B cell (primary cell): ENCODE measurements at regions not wholly inside any gene's neighbourhood (a gene's known extent, or its start where the extent isn't known, plus 50 kb on each side); places are given as distances from the start of the nearest gene placed in this dataset.

Experiments
- ATAC-seq: fragments of 200-7000 bp; cut with Tn5 transposase; one replicate; pipeline ENCODE4 v1.10.0; 2021; ENCODE audit warnings: low read depth, mild to moderate bottlenecking, moderate number of reproducible peaks, moderate library complexity
- CTCF ChIA-PET: fragments of 350-600 bp; sonication (Branson Sonifier 250); formaldehyde crosslinking; loops from one replicate; lab custom pipeline; 2021; ENCODE audit warnings: antibody characterized with exemption, inconsistent platforms; lab: Charles Lee
- POLR2A ChIA-PET: fragments of 350-600 bp; sonication (Branson Sonifier 250); formaldehyde crosslinking; loops from one replicate; lab custom pipeline; 2021; ENCODE audit warnings: antibody characterized with exemption; lab: Charles Lee
- DNase-seq: peaks from one replicate; pipeline ENCODE4 v3.0.0; 2013
- H2AFZ ChIP-seq: 2 replicates; pipeline ENCODE4 v1.6.1; 2012; ENCODE audit warnings: mild to moderate bottlenecking, low read depth, low read length; ENCODE audit not compliant: insufficient read depth, poor library complexity, severe bottlenecking
- H3K27ac ChIP-seq, 2 donors: 1 replicate in 1 of 2; 2 replicates in 1 of 2; pipeline ENCODE4 v1.5.1; 2012 to 2013; ENCODE audit warnings: low read length in 2 of 2, mild to moderate bottlenecking in 2 of 2, moderate library complexity in 1 of 2
- H3K27me3 ChIP-seq, 4 experiments: fragments of 200-600 bp in 1 of 4; sonication (generic) in 1 of 4; replicated peaks in 1 of 4; 1 replicate in 2 of 4; 2 replicates in 2 of 4; pipeline versions ENCODE4 v1.6.1 to v1.7.0; 2013 to 2016; ENCODE audit warnings: low read length in 3 of 4, mild to moderate bottlenecking in 2 of 4, mixed read lengths in 1 of 4, moderate library complexity in 1 of 4; ENCODE audit not compliant: insufficient read depth in 4 of 4, control insufficient read depth in 3 of 4; ENCODE audit errors: control extremely low read depth in 1 of 4
- H3K36me3 ChIP-seq, 2 experiments: replicated peaks in 1 of 2; 1 replicate in 1 of 2; 2 replicates in 1 of 2; pipeline versions ENCODE4 v1.6.1 to v1.7.1; 2013; ENCODE audit warnings: low read length in 1 of 2; ENCODE audit not compliant: insufficient read depth in 2 of 2, control insufficient read depth in 1 of 2; ENCODE audit errors: control extremely low read depth in 1 of 2, extremely low read depth in 1 of 2
- H3K4me1 ChIP-seq, 2 donors: fragments of 200-600 bp in 1 of 2; sonication (generic) in 1 of 2; 1 replicate in 1 of 2; 2 replicates in 1 of 2; pipeline versions ENCODE4 v1.5.1 to v1.6.1; 2013 to 2017; ENCODE audit warnings: low read length in 2 of 2; ENCODE audit not compliant: control insufficient read depth in 2 of 2, insufficient read depth in 2 of 2
- H3K4me2 ChIP-seq: replicated peaks from 2 replicates; pipeline ENCODE3; 2012; ENCODE audit warnings: mild to moderate bottlenecking, low read depth, low read length; ENCODE audit not compliant: poor library complexity, severe bottlenecking
- H3K4me3 ChIP-seq, 5 experiments: fragments of 200-600 bp in 1 of 5; sonication (generic) in 1 of 5; 1 replicate in 3 of 5; 2 replicates in 2 of 5; pipeline versions ENCODE4 v1.5.1 to v1.7.0; 2011 to 2016; ENCODE audit warnings: low read length in 4 of 5, mild to moderate bottlenecking in 4 of 5, low read depth in 2 of 5, control low read depth in 1 of 5, moderate library complexity in 1 of 5; ENCODE audit not compliant: insufficient read depth in 1 of 5; ENCODE audit errors: control extremely low read depth in 1 of 5, extremely low read depth in 1 of 5
- H3K79me2 ChIP-seq: fragments of 200-600 bp; sonication (generic); one replicate; pipeline ENCODE4 v1.6.0; 2016; ENCODE audit warnings: low read length; ENCODE audit not compliant: control insufficient read depth, insufficient read depth
- H3K9ac ChIP-seq: fragments of 200-600 bp; sonication (generic); 2 replicates; pipeline ENCODE4 v1.6.1; 2017; ENCODE audit warnings: mild to moderate bottlenecking, low read length, moderate library complexity
- H3K9me3 ChIP-seq, 3 donors: one replicate each; pipeline versions ENCODE4 v1.6.1 to v1.7.1; 2013; ENCODE audit warnings: low read length in 2 of 3; ENCODE audit not compliant: control insufficient read depth in 2 of 3, insufficient read depth in 1 of 3; ENCODE audit errors: control extremely low read depth in 1 of 3
- H4K20me1 ChIP-seq: 2 replicates; pipeline ENCODE4 v1.6.0; 2012; ENCODE audit warnings: mild to moderate bottlenecking, low read length; ENCODE audit not compliant: insufficient read depth, control insufficient read depth, poor library complexity, severe bottlenecking
- H3K27ac Mint-ChIP-seq: one replicate; pipeline ENCODE4 v1.8.0; 2021; ENCODE audit warnings: mixed read lengths
- H3K27me3 Mint-ChIP-seq: one replicate; pipeline ENCODE4 v1.8.0; 2021; ENCODE audit warnings: mixed read lengths
- H3K4me1 Mint-ChIP-seq: one replicate; pipeline ENCODE4 v1.8.0; 2021; ENCODE audit warnings: mixed read lengths
- H3K4me3 Mint-ChIP-seq: one replicate; pipeline ENCODE4 v1.8.0; 2021; ENCODE audit warnings: mixed read lengths
- H3K9me3 Mint-ChIP-seq: one replicate; pipeline ENCODE4 v1.8.0; 2022; ENCODE audit warnings: mixed read lengths; ENCODE audit not compliant: insufficient read depth
- EZH2 ChIP-seq: IDR thresholded peaks from 2 replicates; pipeline ENCODE4 v1.6.1; 2012; ENCODE audit warnings: borderline replicate concordance, low read depth, mild to moderate bottlenecking, moderate library complexity, low read length; ENCODE audit not compliant: insufficient read depth, poor library complexity, severe bottlenecking
- WGBS: methylation state at CpG from one replicate; pipeline ENCODE4 v1.1.5; 2013; ENCODE audit warnings: missing lambda C conversion rate; ENCODE audit not compliant: insufficient coverage; 5-methylcytosine and 5-hydroxymethylcytosine counted together
- intact Hi-C: fragments of 100-400 bp; cut with micrococcal nuclease; formaldehyde crosslinking; loops from one replicate; pipeline ENCODE4 v1.10.0; 2022
- TF ChIP-seq, protein P1 (sequence below): fragments of 200-600 bp; IDR thresholded peaks from one replicate; pipeline ENCODE4 v1.8.0; 2022; ENCODE audit warnings: antibody characterized with exemption, mild to moderate bottlenecking

DNA sequence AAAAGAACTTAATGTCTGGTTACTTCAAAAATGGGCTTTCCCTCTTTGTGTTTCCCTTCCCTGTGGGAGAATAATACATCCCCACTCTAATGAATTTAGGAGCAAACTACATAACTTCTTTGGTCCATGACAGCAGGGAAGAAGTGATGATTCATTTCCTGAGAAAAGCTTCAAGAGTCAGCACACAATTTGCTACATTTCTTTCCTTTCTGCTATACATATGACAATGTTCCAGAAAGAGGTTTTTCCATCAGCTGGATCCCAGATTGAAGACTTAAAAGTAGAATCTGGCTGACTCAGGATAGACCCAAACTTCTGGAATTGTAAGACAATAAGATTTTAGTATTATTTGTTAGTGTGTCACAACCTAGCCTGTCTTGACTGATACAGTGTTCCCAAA, 126.1 kb downstream of the DRD1 start:
- intact Hi-C loops, result no loop called here
- Mint-ChIP-seq H3K27ac (no peak overlapping the region), H3K9me3 (no peaks in the 10 kb centered on the region), H3K27me3 (no peaks in the 10 kb centered on the region), H3K4me3 (no peak overlapping the region), H3K4me1 (no peaks in the 10 kb centered on the region)
- ATAC-seq (no peak), DNase-seq (no peak)
- H3K4me1 ChIP-seq, result no peaks in the 10 kb centered on the region
- no peak overlapping the region for H2AFZ ChIP-seq
- H3K9me3 ChIP-seq, result no peaks in the 10 kb centered on the region
- H3K27me3 ChIP-seq, result no peaks in the 10 kb centered on the region
- no peak overlapping the region for H3K4me3 ChIP-seq
- ChIA-PET POLR2A (no interaction called here), CTCF (no interaction called here)
- H3K36me3 ChIP-seq, result no peaks in the 10 kb centered on the region
- H3K27ac ChIP-seq, result no peak overlapping the region
- TF ChIP-seq, protein P1, sequence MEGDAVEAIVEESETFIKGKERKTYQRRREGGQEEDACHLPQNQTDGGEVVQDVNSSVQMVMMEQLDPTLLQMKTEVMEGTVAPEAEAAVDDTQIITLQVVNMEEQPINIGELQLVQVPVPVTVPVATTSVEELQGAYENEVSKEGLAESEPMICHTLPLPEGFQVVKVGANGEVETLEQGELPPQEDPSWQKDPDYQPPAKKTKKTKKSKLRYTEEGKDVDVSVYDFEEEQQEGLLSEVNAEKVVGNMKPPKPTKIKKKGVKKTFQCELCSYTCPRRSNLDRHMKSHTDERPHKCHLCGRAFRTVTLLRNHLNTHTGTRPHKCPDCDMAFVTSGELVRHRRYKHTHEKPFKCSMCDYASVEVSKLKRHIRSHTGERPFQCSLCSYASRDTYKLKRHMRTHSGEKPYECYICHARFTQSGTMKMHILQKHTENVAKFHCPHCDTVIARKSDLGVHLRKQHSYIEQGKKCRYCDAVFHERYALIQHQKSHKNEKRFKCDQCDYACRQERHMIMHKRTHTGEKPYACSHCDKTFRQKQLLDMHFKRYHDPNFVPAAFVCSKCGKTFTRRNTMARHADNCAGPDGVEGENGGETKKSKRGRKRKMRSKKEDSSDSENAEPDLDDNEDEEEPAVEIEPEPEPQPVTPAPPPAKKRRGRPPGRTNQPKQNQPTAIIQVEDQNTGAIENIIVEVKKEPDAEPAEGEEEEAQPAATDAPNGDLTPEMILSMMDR, result no peak
- TF ChIP-seq EZH2, result no peak
- no peak overlapping the region for H3K9ac ChIP-seq
- no peak overlapping the region for H3K4me2 ChIP-seq
- no peaks in the 10 kb centered on the region for H3K79me2 ChIP-seq
- no peaks in the 10 kb centered on the region for H4K20me1 ChIP-seq

DNA sequence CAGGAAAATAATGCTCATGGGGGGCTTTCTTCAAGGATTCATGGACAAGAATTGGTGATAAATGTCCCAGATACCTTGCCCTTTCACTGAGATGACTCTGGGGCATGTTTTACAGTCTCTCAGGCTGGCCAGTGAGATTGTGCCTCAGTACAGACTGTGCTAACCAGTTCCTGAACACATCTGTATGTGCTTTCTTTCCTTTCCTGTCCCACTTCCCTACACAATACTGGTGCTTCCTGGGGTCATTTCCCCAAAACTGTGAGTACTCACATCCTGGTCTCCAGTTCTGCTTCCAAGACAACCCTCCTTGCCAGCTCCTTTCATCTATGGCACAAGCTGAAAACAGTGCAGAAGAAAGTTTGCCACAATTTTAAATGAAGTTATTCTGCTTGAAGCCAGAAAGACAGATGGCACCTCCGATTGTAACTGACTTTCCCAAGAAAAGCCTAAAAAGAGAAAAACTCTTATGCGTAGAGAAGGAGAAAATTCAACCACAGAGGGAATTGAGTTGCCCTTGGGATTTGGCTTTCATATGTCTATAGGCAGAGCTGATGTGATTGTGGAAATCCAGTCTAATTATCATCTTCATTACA, 134.7 kb downstream of the DRD1 start:
- Histone ChIP-seq H3K4me2 (no peak overlapping the region), H3K4me3 (no peak overlapping the region), H3K27ac (no peak overlapping the region), H3K27me3 (no peaks in the 10 kb centered on the region), H3K79me2 (no peaks in the 10 kb centered on the region), H3K9me3 (no peaks in the 10 kb centered on the region), H4K20me1 (no peaks in the 10 kb centered on the region), H3K4me1 (no peaks in the 10 kb centered on the region), H2AFZ (no peak overlapping the region), H3K9ac (no peak overlapping the region), H3K36me3 (no peaks in the 10 kb centered on the region)
- ChIA-PET CTCF (no interaction called here), POLR2A (no interaction called here)
- 100% methylated on average over 1 of the region's 2 CpGs for WGBS
- ATAC-seq, result no peak
- intact Hi-C loops, result no loop called here
- Mint-ChIP-seq H3K27ac (no peak overlapping the region), H3K27me3 (no peaks in the 10 kb centered on the region), H3K4me3 (no peak overlapping the region), H3K9me3 (peaks cover 5% of the 10 kb centered on the region), H3K4me1 (peaks cover 7% of the 10 kb centered on the region)
- TF ChIP-seq, protein P1, result no peak
- no peak for TF ChIP-seq EZH2
- no peak for DNase-seq
